ENCODE measurements at regions not wholly inside any gene's neighbourhood (a gene's known extent, or its start where the extent isn't known, plus 50 kb on each side); places are given as distances from the start of the nearest gene placed in this dataset.

DNA sequence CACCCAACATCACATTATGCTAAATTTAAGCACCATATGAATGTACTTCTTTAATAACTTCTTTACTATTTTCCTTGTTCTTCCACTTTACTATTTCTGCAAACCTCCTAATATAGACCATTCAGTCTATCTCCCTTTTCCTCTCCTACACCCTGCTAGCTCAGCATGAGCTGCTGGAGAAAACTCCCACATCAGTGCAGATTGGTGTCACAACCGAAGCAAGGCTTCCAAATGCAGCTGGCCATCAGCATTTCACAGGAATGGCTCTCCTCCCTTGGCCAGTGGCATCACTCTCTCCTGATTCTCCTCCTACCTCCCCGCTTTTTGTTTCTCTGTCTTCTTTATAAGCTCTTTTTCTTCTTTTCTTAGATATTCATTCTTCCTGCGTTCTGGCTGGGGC, 118.7 kb upstream of the ZC3H12C start:
- no peak for DNase-seq

DNA sequence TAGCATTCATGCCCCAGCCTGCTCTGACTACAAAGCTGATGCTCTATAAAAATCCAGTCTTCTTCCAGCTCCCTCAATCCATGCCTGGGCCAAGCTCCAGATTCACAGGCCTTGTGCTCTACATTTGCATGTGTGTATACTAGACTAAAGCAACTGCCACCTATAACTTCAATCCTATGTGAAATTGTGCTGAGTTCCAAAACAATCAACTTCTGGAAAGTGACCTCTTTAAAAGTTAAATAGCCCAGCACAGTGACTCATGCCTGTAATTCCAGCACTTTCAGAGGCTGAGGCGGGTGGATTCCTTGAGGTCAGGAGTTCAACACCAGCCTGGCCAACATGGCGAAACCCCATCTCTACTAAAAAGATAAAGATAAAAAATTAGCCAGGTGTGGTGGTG, 114.3 kb upstream of the ZC3H12C start:
- peak; percentile 22 for DNase-seq

DNA sequence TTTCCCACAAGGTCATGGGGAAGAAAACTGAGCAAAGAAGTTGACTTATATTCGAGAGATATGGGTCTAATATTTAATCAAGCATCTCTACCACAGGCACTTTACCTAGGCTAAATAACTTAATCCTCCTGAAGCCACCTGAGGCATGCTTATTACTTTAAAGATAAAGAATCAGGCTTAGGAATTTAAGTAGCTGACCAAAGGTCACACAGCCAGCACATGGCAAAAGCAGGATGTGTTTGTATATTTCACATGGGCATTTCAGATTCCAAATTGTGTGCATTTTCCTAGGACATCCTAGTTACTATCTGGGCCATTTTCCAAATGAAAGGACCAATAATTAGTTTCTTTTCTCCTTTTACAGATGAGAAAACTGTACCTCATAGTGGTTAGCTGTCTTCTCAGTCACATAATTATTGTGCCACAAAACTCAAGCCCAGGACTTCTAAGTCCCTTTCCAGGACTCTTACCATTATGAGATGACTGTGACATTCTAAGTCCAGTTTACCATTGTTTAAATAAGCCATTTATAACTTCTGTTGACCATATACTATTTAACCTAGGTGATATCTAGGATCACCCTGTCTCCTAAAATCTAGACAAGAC, 112.1 kb upstream of the ZC3H12C start:
- no peak for DNase-seq

GRCh38 chr11:109983358-109983757, 109.8 kb upstream of the ZC3H12C start:
- DNase-seq, result no peak

- DNase-seq, result no peak
These were observed 108.4 kb upstream of the ZC3H12C start for GRCh38 chr11:109984634-109985289.

DNA sequence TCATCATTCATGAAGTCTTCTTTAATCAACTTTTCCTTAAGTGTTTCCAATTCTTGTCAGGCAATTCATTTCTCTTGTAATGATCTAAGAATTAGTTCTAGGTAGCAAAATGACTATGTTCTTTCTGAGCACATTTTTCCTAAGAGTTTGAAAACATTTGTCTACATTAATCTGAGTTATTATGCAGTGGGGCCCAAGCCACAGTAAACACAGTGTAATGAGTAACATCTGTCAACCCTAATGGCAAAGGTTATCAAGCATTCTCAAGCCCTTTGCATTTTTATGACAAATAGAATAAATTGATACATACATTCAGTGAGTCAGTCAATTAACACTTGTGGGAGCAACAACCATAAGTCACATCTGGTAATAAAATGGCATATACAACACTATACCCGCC, 106.7 kb upstream of the ZC3H12C start:
- no peak for DNase-seq

DNA sequence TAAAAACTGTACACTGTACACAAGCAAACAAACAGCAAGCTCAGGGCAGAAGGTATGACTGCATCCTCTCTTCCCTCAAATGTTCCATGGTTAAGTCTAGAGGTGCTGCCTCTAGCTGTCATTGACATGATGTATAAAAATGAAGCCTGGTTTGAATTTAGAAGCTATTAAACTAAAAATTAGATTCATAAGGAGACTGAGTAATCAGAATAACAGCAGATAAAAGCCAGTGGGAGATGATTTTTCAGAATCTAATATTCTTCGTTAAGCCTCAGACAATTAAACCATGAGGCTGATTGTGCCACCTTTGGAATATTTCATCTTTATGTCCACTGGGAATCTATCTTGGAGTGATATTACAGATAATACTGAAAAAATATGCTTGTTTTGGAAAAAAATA, 101.4 kb upstream of the ZC3H12C start:
- no peak for DNase-seq

GRCh38 chr11:109993786-109994185, 99.4 kb upstream of the ZC3H12C start:
- DNase-seq, result no peak

- peak; percentile 25 for DNase-seq
These were observed 98.3 kb upstream of the ZC3H12C start for GRCh38 chr11:109994907-109995306.

- DNase-seq, result no peak
These were observed 97.1 kb upstream of the ZC3H12C start for GRCh38 chr11:109996060-109996459.

- no peak for DNase-seq
These were observed 94.3 kb upstream of the ZC3H12C start for GRCh38 chr11:109998921-109999320.

- DNase-seq, result peak; percentile 31
These were observed 93.1 kb upstream of the ZC3H12C start for GRCh38 chr11:110000031-110000502.

GRCh38 chr11:110000850-110001249, 92.3 kb upstream of the ZC3H12C start:
- DNase-seq, result no peak

DNA sequence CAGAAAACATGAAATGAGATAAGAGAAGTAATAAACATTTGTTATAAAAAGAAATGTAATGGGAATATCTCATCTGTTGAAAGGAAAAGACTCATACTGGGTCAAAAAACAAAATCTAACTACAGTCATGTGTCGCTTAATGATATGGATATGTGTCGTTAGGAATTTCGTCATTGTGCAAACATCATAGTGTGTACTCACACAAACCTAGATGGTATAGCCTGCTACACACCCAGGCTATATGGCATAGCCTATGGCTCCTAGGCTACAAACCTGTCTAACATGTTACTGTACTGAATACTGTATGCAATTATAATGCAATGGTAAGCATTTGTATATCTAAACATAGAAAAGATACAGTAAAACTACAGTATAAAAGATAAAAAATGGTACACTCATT, 89.8 kb upstream of the ZC3H12C start:
- DNase-seq, result no peak

DNA sequence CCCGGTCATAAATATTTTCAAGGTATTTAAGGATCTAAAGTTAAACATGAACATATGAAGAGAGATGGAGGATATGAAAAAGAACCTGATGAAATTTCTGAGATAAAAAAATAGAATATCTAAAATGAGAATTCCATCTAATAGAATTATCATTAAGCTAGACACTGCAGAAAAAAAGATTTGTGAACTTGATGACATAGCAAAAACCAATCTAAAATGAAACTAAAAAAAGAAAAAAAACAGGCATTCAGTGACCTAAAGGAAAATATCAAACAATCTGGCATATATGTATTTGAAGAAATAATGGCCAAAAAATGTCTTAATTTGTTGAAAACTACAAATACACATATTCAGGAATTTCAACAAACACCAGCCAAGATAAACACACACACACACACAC, 81.6 kb upstream of the ZC3H12C start:
- no peak for DNase-seq

- no peak for DNase-seq
These were observed 77.5 kb upstream of the ZC3H12C start for GRCh38 chr11:110015695-110016094.

DNA sequence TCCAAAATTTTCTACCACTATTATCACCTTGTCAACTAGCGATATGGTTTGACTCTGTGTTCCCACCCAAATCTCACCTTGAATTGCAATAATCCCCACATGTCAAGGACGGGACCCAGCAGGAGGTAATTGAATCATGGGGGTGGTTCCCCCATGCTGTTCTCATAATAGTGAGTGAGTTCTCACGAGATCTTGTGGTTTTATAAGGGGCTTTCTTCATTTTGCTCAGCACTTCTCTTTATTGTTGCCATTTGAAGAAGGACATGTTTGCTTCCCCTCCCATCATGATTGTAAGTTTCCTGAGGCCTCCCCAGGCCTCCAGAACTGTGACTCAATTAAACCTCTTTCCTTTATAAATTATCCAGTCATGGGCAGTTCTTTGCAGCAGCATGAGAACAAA, 73.5 kb upstream of the ZC3H12C start:
- DNase-seq, result no peak

DNA sequence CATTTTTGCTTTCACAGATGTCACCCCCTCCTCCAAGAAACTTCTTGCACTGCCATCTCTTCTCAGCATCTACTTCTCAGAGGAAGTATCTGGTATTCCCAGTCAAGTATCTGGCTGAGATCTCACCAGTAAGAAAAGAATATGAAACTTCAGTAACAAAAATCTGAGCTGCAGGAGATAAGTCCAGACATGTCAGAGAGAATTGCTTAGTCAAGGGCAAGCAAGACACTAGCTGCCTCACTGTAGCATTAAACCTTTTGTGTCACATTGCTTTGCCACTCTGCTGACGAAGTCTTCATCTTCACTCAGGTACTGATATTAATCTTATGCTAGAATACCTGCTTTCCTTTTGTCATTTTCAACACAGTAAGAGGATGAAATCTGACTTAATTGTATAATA, 70.6 kb upstream of the ZC3H12C start:
- no peak for DNase-seq

- DNase-seq, result no peak
These were observed 69.5 kb upstream of the ZC3H12C start for GRCh38 chr11:110023711-110024110.

GRCh38 chr11:110026858-110027626, 66.2 kb upstream of the ZC3H12C start:
- DNase-seq, result no peak

DNA sequence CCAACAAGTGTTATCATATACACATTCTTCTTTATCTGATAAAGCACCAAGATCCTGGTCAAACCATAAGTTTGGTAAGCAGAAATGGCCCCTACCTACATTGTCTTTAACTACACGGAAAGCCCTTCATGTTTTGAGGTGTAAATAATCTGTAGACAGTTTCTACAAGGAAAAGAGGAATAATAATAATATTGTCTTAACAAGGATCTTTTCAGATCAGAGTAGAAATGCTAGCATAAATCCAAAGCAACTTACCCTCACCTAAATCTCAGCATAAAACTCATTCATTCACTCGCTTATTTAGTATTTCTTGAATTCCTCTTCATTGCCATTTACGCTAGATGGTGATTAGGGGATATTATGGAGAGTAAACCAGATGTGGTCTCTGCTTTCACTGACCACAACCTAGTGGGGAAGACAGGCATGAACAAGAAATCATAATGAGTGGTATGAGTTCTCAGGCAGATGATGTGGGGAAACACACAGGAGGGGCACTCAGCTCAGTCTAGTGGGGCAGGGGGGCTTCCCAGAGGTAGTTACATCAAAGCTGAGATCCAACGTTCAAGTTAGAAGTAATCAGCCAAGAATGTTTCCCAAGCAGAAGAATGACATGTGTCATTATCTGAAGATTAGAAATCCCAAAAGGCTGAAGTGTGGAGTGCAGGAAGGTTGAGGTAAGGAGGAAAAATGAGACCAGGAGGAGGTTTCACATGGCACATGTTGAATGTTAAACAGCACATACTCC, 65.4 kb upstream of the ZC3H12C start:
- no peak for DNase-seq

GRCh38 chr11:110028921-110029320, 64.3 kb upstream of the ZC3H12C start:
- DNase-seq, result peak; percentile 19

GRCh38 chr11:110029714-110030113, 63.5 kb upstream of the ZC3H12C start:
- DNase-seq, result peak; percentile 71

Measured in dermis blood vessel endothelial cell (primary cell).